ENCODE measurements at regions not wholly inside any gene's neighbourhood (a gene's known extent, or its start where the extent isn't known, plus 50 kb on each side); places are given as distances from the start of the nearest gene placed in this dataset.

GRCh38 chr6:137762168-137763090, 104.6 kb upstream of the TNFAIP3 start:
- ChIA-PET CTCF (interaction anchor here (0.9 to 1.7 kb wide), 5 partner anchors 22 to 182 kb away, joined by 3 to 4 read pairs (median 4); no protein-coding TSS in a partner anchor), RAD21 (ENCODE audit: unreplicated experiment) (interaction anchor here (0.6 kb wide), 1 partner anchor 19 kb away, joined by 3 read pairs; no protein-coding TSS in a partner anchor), POLR2A (interaction anchor here (0.7 to 1.4 kb wide), 4 partner anchors 12 to 54 kb away, joined by 3 to 5 read pairs (median 4); no protein-coding TSS in a partner anchor), SMC1A (ENCODE audit: uncharacterized antibody, unreplicated experiment) (interaction anchor here (0.7 to 3.3 kb wide), 9 partner anchors 11 to 54 kb away, joined by 3 to 16 read pairs (median 6); no protein-coding TSS in a partner anchor)
- Histone ChIP-seq H4K20me1 (ENCODE audit: control insufficient read depth, insufficient read depth) (no peaks in the 10 kb centered on the region), H3K4me1 (ENCODE audit: control insufficient read depth, insufficient read depth, low read length) (peaks cover 10% of the 10 kb centered on the region), H3K27me3 (replicated peaks in 1 of 2; ENCODE audit: control insufficient read depth in 2 of 2, insufficient read depth in 2 of 2, low read length in 1 of 2) (no peaks in the 10 kb centered on the region), H3K9me3 (replicated peaks; ENCODE audit: control insufficient read depth, insufficient read depth, low read length) (no peaks in the 10 kb centered on the region; the same call in 2 of the 3 replicates), H3K4me3 (no peak overlapping the region), H3K27ac (ENCODE audit: control insufficient read depth, insufficient read depth) (no peak overlapping the region), H3K9ac (ENCODE audit: control insufficient read depth, insufficient read depth, low read length) (no peak overlapping the region), H3K79me2 (ENCODE audit: control insufficient read depth, insufficient read depth, low read length) (no peaks in the 10 kb centered on the region), H3K36me3 (ENCODE audit: control insufficient read depth in 2 of 2, insufficient read depth in 2 of 2, low read length in 1 of 2) (no peaks in the 10 kb centered on the region), H2AFZ (ENCODE audit: control insufficient read depth, low read depth, low read length) (no peak overlapping the region), H3K4me2 (ENCODE audit: control insufficient read depth, insufficient read depth) (no peak overlapping the region)
- BruUV-seq (replicated peaks) = no TSS peak
- FAIRE-seq (no peak), ATAC-seq (no peak), DNase-seq (ENCODE audit: low read depth, low spot score) (no peak)
- TF ChIP-seq TAF1 (IDR thresholded peaks at IDR 0.05; ENCODE audit: borderline replicate concordance, low read depth, low read length) (no peak), HDGF (IDR thresholded peaks at IDR 0.05) (no peak), ZBTB40 (IDR thresholded peaks at IDR 0.05; ENCODE audit: borderline replicate concordance) (no peak), RB1 (IDR thresholded peaks at IDR 0.05; ENCODE audit: borderline replicate concordance) (no peak), KDM1A (IDR thresholded peaks at IDR 0.05; ENCODE audit: borderline replicate concordance) (no peak), MLLT1 (IDR thresholded peaks at IDR 0.05) (no peak), NFXL1 (IDR thresholded peaks at IDR 0.05; ENCODE audit: borderline replicate concordance) (no peak), RCOR1 (conservative IDR thresholded peaks at IDR 0.05; ENCODE audit: low read depth, low read length) (no peak)
- 57% methylated on average over 1 of the region's 1 CpG for WGBS (ENCODE audit: insufficient coverage, insufficient replicate concordance, low lambda C conversion rate, missing lambda C conversion rate)
- in situ Hi-C loops (cut with MboI) (no loop called here), intact Hi-C loops (cut with micrococcal nuclease; ENCODE audit: unreplicated experiment) (no loop called here)
